Islet precursor cell (in vitro differentiated cells): ENCODE measurements at regions not wholly inside any gene's neighbourhood (a gene's known extent, or its start where the extent isn't known, plus 50 kb on each side); places are given as distances from the start of the nearest gene placed in this dataset.
A peak's percentile ranks its signal among the peaks of the same experiment; 100 is the strongest.

Source experiments
- DNase-seq: peaks from one replicate; pipeline ENCODE4 v3.0.0-alpha.2; 2018

GRCh38 chr1:72366466-72366865, 84.1 kb upstream of the NEGR1 start:
- peak; percentile 63 for DNase-seq

GRCh38 chr1:72365693-72366092, 83.4 kb upstream of the NEGR1 start:
- no peak for DNase-seq

DNA sequence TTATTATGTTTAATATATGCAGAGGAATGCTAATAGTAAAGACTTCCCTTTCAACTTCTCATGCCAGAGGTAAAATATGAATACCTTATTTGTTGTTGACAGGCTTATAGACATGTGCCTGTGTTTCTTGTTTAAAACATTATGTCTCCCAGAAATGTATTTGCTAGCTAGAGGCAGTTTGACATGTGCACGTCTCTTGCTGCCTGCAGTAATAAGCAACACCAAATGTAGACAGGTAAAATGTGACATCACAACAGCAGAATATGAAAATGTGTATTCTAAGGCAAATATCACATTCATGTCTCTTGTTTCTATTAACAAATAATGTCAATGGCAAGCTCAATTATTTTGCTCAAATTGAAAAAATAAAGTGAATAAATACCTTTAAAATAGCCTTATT, 80.2 kb upstream of the NEGR1 start:
- no peak for DNase-seq

GRCh38 chr1:72357411-72357810, 75.1 kb upstream of the NEGR1 start:
- no peak for DNase-seq

GRCh38 chr1:72355899-72356298, 73.6 kb upstream of the NEGR1 start:
- no peak for DNase-seq

DNA sequence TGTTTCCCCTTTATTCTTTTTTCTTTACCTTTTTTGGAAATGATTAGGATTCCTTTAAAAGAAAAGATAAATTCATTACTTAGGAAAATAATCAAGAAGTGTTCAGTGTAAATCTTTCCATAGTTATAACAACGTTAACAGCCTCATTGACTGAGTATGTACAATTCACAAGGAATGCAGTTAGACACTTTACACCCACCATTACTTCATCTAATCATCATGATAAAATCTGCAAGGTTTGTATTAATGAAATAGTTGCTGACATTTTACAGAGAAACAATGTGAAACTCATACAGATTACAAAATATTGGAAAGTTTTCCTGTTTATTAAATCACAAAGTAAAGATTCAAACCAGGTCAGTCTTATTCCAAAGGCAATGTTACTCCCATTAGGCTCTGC, 59.3 kb upstream of the NEGR1 start:
- DNase-seq: no peak

DNA sequence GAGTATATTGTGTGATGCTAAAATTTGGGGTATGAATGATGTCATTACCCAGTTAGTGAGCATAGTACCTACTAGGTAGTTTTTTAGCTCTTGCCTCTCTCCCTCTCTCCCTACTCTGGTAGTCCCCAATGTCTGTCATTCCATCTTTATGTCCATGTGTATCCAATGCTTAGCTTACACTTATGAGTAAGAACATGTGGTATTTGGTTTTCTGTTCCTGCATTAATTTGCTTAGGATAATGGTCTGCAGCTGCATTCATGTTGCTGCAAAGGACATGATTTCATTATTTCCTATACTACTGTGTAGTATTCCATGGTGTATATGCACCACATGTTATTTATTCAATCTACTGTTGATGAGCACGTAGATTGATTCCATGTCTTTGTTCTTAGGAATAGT, 54.4 kb upstream of the NEGR1 start:
- DNase-seq: no peak
